Activated naive CD4-positive, alpha-beta T cell (primary cell): ENCODE measurements at regions not wholly inside any gene's neighbourhood (a gene's known extent, or its start where the extent isn't known, plus 50 kb on each side); places are given as distances from the start of the nearest gene placed in this dataset.

Experiments used
- DNase-seq, 4 experiments: peaks; one replicate each; lab custom pipeline; 2025; lab: John Stamatoyannopoulos, UW

DNA sequence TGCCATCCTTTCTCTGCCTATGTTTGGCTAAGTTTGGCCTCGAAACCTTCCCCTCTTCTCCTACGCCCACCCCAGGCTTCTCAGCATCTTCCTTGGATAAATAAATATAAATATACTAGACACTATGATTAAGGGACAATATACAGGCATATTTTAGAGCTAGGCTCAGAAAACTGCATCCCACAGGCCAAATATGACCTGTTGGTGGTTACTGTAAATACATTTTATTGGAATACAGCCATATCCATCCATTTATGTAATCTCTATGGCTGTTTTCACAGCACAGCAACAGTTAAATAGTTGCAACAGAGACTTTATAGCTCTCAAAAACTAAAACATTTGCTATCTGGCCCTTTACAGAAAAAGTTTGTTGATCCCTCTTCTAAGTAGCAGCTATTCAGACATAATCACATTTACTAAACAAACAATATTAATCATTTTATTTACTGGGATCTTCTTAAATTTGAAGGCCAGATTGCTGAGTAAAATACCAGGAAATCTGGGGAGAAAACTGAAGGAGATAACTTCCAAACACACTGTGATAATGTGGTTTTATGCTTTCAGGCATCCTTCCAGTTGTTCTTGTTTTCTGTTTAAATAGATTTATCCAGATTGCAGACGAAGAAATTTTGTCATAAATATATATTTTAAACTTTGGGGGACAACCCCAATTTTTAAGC lies 269.7 kb upstream of the THRB start:
- DNase-seq = no peak

DNA sequence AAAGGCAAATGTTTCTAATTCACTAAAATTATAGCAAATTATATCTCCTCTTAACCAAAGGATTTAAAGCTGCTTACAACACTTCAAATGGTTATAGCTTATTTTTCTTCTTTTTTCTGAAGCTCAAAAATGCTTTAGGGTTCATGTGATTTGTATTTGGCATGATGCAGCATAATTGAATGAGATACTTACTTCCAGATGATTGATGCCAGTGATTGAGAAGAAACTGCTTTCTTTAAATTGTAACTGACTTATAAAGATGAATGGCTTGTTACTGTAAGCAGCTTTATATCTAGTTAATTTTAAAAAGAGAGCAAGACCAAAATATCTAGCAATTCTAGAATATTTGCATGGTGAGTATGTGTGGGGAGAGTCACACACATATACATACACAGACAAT lies 270.7 kb upstream of the THRB start:
- no peak for DNase-seq

DNA sequence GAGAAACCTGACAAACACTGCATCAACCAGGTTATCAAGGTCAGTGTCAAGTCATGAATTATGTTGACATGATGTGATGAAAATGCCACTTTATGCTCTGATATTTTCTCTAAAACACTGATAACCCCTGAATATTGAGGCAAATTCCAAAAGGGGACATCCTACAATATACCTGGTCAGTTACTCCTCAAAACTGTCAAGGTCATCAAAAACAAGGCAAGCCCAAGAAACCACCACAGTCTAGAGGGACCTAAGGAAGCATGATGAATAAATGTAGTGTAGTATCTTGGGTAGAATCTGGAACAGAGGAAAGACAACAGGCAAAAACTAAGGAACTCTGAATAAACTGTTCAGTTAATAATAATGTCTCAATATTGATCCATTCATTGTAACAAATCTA lies 275.3 kb upstream of the THRB start:
- no peak for DNase-seq

DNA sequence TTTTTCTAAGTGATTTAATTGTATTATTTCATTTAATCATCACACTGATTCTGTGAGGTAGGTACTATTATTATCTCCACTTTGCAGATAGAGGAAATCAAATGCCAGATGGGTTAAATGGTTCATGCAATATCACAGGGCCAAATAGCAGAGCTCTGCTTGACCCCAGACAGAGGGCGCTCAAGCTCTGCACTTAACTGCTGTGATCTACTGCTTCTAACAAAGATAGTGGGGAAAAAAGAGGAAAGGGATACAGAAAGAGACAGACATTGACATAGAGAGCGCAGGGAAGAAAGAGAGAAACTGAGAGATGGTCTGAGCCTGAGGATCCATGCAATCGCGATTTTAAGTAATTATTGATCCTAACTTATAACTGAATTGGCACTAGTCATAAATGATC lies 279.1 kb upstream of the THRB start:
- no peak for DNase-seq

DNA sequence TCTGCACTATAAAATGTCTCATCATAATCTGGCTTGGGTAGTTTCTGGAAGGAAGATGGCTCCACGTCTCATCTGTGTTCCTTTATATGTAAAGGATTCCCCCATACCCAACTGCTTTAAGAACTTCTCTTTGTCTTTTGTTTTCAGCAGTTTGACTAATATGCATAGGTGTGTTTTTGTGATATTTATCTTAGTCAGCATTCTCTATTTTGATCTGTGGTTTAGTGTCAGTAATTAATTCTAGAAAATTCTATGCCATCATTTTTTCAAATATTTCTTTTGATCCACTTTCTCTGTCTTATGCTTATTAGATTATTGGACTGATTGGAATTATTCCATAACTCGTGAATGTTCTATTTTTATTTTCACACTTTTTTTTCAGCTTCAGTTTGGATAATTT lies 286.3 kb upstream of the THRB start:
- no peak for DNase-seq

DNA sequence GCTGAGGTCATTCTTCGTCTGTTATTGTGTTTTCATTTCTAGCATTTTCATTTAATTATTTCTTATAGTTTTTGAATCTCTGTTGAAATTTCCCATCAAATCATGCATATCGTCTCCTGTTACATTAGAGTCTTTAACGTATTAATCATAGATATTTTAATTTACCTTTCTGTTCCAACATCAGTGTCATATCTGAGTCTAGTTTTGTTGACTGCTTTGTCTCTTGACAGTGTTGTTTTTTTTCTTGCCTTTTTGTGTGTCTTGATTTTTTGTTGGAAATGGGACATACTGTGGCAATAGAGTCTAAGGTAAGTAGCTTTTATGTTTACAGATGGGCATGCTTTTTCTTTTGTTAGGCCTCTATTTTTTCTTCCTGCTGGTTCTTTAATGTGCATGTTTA lies 286.8 kb upstream of the THRB start:
- no peak for DNase-seq

DNA sequence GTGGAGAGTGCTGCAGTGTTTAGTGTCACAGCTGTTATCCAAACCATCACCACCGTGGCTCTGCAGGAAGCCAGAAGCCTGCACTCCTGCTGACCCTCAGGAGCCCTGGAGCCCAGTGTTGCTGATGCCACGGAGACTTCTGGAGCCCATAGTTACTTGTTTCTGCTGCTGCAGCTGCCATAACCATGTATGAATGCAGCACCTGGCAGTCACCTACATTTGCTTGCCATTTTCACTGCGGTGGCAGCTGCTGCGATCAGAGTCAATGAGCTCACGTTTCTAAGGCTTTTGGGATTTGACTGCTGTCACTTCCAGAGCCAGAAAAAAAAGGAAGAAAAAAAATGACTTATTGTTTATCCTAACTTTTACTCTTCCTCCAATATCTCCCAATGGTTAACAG lies 299.2 kb upstream of the THRB start:
- DNase-seq = no peak

DNA sequence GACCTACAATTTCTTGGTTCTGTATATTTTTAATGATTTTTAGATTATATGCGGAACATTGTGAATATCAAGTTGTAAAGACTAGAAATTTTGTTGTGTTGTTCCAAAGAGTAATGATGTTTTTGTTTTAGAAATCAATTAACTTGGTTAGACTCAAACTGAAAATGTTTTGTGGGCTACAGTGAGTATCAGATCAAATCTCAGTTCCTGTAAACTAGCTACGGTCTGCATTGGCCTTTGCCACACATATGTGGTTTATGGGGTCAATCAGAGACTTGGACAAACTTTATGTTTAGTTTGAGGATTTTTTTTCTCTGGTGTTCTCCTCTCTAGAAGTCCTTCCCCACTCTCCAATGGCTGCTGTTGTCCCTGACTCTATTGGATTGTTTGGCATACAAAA lies 308.0 kb upstream of the THRB start:
- DNase-seq = no peak

DNA sequence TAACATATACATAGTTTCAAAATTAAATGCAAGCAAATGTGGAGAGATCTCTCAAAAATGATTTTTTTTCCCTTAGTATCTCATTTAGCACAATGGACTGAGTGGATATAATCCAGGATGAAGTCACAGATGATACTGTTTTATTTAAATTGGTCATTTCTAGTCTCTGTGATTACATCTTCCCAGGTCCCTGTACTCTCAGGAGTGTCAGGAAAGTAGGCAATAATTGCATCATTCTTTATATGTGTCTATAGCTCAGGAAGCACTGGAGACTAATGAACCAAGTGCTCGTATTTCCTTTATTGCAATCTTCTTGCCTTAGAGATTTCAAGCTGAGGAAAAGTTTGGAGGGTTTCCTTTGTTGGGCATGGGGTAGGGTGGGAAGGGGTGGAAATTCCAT lies 309.4 kb upstream of the THRB start:
- no peak for DNase-seq

DNA sequence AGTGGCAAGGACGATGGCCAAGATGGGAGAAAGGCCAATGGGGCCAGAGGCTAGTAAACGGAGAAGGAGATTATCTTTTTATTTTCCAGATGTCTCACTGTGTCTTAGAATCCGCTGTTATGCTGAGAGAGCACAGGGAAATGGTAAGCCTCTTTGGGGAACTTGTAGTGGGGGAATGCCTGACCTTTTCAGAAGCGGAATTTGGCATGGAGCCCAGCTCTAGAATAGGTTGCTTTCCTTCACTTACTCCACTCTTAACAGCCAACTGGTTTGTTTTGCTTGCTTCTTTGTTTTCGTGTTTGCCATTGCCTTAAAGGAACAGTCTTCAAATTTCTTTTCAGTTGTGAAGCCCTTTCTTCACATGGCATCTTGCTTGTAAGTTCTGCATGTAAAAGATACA lies 316.2 kb upstream of the THRB start:
- no peak for DNase-seq

DNA sequence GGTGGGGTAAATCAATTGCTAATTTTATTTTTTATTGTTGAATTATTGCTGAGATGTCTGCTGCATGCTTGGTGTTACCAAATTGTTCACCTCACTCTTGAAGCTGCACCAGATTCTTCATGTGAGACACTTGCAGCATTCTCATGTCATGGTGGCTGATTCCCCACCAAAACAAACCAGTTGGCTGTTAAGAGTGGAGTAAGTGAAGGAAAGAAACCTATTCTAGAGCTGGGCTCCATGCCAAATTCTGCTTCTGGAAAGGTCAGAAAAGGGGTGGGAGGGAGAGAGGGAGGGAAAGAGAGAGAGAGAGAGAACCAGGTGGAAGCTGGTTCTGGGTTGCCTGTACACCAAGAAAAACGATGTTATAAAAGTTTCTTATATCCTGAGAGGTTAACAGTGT lies 317.5 kb upstream of the THRB start:
- no peak for DNase-seq

DNA sequence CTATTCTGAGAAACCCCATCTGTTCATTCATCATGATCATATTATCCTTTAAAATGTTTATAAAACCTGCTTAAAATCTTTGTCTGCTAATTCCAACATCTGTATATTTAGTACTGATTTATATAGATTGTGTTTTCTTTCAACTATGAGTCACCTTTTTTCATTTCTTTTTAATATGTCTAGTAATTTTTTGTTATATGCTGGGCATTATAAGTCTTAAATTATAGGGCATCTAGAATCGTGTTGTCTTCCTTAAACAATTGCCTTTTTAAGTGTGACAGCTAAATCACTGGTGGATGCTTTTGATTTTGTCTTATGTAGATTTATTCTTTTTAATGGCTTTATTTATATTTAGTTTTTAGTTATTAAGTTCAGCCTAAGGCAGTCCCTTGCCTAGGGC lies 323.4 kb upstream of the THRB start:
- no peak for DNase-seq

DNA sequence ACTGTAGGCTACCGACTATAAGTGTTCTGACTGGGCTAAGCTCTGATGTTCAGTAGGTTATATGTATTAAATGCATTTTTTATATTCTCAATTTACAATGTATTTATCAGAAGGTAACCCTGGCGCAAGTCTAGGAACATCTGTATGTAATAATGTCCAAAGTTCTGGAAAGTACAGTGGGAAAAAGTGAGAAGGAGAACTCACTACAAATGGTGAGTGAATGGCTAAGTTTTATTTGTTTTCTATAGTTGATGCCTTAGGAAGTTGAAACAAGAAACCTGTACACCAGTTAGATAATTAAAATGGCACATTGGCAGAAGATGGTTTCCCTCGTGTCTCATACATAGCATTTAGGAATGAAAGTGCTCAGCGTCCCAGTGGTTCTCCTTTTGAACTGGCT lies 333.4 kb upstream of the THRB start:
- DNase-seq = no peak

DNA sequence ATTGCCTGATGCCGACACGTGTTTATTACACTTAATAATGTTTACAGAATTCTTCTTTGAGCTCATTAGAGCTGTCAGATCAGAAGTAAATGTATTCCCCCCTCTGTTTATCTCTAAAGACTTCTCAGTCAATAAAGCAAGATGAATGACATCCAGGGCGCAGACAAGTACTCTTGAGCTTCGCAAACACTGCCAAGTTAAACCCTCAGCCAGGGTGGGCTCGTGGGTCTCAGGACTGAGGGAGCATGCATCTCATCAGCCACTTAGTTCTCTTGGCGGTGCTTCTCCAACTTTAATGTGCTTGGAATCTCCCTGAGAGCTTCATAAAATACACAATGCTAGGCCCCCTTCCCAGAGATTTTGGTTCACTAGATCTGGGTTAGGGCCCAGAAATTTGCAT lies 333.9 kb upstream of the THRB start:
- no peak for DNase-seq

DNA sequence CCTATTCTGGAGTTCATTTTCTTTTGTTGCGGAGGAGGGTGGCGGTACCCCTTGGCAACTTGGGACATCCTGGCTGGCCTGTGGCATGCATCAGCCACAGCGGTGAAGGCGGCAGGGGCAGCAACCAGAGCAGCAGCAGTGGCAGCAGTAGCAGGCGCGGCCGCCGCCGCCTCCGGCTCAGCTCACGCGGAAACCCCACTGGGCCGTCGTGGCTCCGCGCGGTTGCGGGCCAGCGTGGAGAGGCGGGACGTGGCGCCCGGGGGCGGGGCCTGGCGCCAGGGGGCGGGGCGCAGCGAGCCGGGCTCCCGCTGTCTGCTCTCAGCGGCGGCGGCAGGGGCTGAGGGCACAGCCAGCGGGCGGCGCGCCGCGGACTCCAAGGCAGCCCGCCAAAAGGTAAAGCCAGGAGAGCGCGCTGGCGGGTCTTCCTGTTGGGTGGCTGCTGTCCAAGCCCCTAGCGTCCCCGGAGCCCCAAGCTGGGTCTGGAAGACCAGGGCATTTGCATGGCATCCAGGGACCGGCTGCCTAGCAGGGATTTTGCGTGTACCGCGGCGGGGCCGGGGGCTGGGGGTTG lies 334.4 kb upstream of the THRB start:
- no peak for DNase-seq

DNA sequence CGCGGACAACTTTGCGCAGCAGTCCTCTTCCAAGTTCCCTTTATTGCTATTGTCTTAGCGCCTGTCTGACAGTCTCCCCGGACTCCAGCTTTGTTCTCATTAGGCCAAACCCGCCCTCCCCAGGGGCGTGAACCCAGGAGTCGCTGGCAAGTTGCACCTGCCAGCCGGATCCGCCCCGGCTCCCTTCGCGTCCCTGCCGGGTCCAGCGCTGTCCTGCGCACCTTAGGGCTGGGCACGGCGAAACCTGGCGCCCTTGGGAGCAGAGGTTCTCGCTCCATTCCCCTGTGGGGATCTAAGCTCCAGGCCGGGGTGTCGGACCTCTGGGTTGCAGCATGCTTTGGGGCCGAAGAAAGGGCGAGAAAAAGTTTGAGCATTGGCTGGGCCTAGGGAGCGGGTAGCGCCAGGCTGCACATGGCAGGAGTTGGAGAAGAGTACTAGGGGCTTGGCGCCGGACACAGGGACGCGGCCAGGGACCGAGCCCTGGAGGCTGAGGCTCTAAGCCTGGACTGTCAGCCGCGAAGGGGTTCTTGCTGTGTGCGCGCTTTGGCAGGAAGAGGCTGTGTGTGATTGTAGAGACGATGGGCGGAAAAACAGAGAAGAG lies 335.1 kb upstream of the THRB start:
- no peak for DNase-seq

DNA sequence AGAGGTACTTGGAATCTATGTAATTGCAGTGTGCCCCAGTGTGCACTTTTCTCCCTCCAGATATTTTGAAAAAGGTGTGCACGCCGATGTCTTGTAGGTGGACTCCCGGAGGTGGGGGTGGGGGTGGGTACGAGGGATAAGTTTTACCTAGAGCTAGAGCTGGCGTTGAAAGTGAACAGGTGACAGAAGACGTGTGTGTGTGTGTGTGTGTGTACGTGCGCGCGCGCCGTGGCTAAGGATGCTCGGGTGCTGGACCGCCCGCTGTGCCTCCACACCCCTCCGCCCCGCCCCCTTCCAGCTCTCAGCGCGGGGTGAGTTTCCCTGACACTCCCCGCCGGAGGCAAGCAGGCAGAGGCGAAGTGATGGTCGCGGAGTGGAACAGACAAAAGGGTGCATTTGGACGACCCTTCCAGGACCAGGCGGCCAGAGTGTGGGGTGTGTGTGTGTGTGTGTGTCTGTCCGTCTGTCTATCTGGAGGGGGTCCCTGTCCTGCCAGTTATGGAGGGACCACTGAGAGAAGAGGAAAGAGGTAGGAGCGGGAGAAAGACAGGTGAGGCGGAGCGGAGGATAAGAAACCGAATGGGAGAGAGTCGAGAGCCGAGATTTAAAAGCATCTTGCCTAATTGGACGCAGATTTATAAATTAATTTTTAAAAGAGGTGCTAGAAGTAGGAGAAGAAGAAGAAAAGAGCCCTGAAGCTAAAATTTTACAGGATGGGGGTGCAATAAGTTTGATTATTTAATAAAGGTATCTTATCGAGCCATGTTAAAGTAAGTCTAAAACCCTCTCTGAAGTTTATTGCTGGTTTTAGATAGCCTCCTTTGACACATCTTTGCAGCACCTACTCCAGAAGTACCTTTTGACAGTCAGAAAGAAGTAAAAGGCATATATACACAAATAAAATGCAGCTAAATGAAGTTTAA lies 335.8 kb upstream of the THRB start:
- peak in 1 of 4 experiments; percentile 0 for DNase-seq

DNA sequence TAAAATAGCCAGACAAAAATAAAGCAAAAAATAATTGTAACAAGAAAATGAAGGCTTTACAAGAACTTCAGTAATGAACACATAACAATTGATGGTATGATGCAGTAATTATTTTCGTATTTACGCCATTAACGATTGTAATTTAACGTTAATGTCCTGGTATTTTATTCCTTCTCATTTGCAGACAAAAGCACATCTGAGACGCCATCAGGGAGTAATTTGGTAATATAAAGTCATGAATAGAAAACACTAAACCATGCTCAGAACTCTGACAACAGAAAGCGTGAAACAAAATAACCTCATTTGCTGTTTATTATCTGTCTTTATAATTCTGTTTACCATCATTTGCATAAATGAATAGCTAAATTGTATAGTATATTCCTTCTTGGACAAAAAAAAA lies 336.6 kb upstream of the THRB start:
- no peak for DNase-seq

DNA sequence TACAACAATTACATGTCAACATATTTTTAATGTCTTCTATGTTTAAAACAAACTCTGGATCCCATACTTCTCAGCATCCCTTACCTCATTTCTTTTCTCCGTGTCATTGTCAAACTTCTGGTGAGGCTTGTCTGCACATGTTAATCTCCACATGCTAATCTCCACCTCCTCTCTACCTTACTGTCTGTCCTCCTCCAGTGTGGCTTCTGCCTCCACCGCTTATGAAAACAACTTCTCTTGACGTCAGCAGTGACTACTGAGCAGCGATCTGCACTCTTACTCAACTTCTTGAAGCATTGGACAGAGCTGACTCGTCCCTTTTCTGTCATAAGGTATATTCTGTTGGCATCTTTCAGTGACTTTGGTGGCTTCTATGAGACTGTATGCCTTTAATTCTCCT lies 338.2 kb upstream of the THRB start:
- DNase-seq = no peak

DNA sequence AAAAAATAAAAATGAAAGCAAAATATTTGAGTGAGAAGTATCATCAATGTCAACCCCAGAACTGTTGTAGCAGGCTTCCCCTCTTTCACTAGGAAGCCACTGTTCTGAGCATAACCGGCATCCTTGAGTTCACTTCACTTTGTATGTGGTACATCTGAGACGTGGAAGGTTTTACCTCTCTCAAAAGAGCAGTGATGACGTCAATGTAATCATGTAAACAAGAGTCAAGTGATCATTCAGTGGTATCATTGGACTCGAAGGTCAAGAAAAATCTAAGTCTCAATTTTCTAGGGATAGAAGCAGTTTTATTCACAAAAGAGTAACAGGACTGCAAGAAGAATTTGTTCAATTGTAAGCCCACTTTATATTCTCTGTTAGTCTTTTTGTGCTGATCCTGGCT lies 339.8 kb upstream of the THRB start:
- no peak for DNase-seq

DNA sequence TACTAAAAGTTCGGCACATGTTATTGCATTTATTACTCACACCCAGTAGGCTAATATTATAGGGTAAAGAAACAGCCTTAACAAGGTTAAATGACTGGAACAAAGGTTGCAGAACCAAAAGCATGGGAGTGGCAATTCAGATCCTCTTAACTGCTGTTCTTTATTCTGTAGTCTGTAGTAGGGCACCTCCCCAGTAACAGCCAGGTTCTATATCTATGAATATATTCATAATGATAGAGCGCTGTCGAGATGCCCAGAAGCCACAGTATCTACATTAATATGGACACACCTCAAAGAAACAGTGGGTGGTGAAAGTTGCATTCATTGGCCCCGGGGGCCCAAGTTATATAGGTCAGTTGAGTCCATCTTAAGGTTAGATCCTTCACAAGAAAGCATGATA lies 340.9 kb upstream of the THRB start:
- DNase-seq = no peak

DNA sequence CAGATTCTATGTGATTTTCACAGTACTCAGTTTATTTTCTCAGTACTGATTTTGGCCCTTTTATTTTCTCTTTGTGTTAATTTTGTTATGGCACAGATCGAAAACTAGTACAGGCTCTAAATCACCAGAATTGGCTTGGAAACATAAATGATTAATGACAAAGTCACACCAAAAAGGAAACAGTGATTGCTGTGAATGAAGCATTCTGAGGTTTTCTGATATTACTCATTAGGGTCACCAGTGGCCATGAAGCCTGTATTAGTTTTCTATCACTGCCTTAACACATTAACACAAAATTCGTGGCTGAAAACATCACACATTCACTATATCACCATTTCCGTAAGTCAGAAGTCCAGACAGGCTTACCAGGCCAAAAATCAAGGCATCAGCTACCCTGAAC lies 343.0 kb upstream of the THRB start:
- no peak for DNase-seq

DNA sequence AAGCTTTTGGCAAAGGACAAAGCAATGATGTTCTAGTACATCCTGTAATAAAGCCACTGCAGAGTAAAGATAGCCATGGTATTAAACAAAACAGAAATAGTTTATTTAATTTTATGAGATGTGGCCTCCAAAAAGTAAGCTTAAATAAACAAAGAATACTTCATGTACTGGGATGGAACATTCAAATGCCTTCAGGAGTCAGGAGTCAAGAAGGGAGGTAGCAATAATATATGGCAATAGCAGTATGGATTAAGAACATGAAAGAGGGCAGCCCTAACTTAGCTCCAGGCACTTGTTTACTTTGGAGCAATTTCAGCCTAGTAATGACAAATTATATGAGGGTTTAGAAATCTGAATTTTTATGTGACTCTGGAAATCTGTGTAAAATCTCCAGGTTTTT lies 343.9 kb upstream of the THRB start:
- DNase-seq = no peak
